Ammon's horn (tissue), 1 donor: ENCODE measurements at regions not wholly inside any gene's neighbourhood (a gene's known extent, or its start where the extent isn't known, plus 50 kb on each side); places are given as distances from the start of the nearest gene placed in this dataset.
"Not testable (repeated sequence)": the region's sequence is repeated elsewhere in the genome, so short reads cannot be mapped to it uniquely, and the experiment has no call there.

Experiments used
- DNase-seq: peaks from one replicate; pipeline ENCODE4 v3.0.0-alpha.2; 2016; ENCODE audit warnings: low spot score

DNA sequence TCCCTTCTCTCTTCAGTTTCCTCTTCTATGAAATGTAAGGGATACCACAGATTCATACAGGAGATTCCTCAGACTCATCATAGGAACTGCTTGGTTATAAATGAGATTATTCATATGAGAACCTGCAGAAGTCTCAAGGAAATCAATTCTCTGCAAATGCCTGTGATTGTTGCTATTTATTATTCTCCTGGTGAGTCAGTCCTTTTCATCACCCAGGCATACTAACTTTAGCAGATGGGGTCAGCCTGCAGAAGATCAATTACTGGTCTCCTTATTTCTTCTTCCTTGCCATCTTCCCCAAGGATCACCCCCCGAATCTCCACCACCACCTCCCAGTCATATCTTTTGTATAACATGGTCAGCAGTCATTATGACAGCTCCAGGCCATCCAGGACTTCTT lies 53.8 kb upstream of the DCP1A start:
- DNase-seq = no peak

DNA sequence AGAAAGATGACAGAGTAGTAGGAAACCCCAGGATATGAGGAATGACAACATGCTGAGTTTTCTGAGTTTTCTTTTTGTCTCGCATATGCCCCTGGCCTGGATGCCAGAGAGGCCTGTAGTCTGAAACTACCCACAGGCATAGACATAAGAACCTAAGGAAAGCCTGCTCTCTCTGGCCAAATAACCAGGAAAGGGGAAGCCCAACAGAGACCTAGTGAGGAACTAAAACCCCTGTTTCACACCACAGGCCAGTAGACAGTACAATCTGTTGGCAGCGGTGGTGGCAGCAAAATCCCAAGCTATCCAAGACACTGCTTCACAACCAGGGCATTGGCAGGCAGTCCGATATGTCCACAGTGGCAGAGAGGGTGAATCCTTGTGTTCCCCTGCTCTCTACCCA lies 55.0 kb upstream of the DCP1A start:
- peak; percentile 25 for DNase-seq

DNA sequence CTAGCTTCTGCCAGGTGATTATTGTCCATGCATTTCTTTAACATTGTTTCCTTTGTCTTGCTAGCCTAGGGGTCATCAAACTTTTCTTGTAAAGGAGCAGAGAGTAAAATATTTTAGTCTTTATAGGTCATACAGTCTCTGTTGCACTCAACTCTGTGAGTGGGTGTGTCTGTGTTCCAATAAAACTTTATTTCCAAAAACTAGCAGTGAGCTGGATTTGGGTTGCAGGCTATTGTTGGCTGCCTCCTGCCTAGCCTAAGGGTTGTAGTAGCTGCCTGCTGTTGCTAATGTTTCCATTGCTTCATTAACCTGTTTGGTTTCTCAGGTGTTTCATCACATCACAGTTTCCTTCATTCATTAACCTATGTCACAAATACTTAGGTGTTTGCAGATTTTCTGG lies 64.0 kb upstream of the DCP1A start:
- DNase-seq = no peak

DNA sequence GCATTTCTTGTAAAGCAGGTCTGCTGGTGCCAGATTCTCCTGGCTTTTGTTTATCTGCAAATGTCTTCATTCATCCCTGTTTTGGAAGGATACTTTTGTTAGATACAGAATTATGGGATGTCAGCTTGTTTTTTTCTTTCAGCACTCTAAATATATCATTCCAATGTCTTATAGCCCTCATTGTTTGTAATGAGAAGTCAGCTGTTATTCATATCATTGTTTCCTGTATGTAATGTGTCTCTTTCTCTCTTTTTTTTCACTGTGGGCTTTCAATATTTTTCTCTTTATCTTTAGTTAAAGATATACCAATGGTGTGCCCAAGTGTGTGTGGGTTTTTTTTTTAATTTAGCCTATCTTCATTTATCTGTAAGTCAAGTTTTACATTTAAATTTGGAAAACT lies 65.6 kb upstream of the DCP1A start:
- DNase-seq = no peak

DNA sequence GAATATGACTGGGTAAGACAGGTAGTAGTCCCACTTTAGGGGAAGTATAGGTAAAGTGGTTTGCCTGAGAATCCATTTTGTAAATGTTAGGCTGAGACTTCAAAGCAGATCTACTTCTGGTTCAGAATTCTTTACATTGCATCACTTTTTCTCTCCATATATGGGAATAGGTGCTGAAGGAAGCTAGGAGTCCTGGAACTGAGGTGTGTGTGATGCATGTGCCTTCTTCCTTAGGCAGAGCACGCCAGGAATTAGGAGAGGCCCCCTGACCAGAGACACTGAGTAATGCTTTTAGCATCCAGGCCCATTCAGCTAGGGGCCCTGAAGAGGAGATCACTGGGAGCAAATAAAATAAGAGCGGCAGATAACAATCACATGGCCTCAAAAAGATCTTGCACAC lies 69.2 kb upstream of the DCP1A start:
- no peak for DNase-seq

DNA sequence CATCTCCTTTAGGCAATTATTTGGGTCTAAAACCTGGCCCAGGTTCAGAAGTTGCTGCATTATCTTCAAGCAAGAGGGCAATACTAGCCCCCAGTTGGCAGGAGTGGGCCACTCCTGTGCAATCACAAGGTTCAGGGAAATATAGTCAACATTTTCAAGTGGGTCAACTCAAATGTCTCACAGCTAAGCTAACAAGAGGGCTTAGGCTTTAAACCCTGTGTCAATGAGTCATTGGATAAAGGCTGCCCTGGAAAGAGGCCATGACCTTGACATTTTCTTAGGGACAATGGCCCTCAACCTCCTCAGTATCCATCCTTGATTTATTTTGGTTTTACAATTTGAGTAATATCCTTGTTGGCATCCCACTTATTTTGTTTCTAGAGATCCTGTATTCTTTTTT lies 73.5 kb upstream of the DCP1A start:
- DNase-seq = no peak

DNA sequence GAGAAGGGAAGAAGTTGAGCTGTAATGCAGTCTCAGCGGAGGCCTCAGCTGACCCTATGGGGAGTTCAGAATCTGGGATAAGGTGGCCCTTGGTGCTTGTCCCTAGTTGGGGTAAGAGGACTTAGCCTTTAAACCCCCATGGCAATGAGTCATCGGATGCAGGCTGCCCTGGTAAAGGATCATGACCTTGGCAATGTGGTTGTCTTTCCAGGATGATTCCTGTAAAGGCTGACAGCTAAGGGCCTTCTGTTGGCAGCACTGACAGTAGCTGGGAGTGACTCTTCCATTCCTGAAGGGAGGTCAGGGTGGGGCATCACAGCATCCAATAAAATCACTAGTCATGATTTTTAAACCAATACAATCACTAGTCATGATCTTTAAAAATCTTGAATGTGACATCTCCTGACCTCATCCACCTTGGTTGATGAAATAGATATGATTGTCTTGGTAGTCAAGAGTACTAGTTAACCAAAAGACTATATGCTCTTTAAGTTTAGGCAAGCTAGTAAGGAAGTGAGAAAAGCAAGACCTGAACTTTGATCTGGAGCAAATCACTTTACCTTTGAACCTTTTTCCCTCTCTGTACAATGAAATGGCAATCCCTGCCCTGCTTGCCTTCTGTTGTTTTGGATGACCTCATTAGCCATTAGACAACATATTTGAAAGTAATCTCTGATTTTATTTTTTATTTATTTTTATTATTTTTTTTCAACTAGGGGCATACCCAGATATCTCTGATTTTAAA lies 71.3 kb upstream of the CACNA1D start:
- no peak for DNase-seq

DNA sequence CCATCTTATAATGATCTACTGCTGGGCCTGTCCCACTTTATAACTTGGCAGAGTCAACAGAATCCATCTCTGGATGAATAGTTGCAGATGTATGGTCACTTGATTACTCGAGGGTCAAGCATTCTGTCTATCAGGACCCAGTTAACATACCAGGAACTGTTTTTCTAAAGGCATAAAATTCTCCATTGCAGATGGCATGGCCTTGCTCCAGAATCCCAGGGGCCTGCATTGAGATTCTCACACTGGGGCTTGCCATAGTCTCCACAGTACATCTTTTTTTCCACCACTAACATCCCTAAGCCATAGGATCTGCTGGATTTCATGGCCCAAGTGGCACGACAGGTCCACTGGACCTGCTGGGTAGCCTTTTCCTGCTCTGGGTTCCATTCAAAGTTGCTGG lies 68.5 kb upstream of the CACNA1D start:
- no peak for DNase-seq

DNA sequence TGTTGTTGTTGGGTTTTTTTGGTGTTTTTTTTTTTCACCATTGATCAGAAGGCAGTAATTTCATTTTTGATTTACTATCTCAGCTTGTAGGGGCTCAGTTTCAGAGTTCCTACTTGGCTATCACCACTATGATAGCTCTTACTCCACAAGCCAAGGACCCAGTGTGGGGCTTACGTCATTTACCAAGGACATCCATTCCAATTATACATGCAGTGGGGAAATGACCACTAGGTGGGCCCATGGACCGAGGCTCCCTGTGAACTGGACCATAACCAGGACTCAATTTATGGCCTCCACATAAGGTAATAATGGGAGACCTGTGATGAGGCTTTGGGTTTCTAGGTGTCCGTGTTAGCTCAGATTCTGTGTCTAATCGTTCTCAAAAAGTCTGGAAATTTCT lies 67.5 kb upstream of the CACNA1D start:
- DNase-seq = no peak

DNA sequence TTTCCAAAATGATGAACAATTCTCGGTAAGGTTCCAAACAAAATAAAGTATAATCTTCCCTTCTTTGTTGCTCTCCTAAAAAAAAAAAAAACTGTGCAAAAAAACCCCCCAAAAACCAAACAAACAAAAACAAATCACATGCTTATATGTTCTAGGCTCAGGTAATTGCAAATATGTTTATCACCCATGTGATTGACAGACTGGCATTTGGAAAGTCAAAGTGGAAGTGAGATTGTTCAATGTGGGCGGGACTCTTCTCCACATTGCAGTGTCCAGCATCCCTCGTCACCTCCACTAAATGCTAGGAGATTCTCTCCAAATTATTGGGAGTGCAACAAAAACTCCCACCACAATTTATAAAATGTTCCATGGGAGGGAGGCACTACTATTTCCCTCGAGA lies 57.6 kb upstream of the CACNA1D start:
- DNase-seq = no peak

DNA sequence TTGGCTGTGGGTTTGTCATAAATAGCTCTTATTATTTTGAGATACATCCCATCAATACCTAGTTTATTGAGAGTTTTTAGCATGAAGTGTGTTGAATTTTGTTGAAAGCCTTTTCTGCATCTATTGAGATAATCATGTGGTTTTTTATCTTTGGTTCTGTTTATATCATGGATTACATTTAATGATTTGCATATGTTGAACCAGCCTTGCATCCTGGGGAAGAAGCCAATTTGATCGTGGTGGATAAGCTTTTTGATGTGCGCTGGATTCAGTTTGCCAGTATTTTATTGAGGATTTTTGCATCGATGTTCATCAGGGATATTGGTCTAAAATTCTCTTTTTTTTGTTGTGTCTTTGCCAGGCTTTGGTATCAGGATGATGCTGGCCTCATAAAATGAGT lies 51.5 kb upstream of the CACNA1D start:
- not testable (repeated sequence) for DNase-seq
